C4-2B (cell line): ENCODE measurements at regions not wholly inside any gene's neighbourhood (a gene's known extent, or its start where the extent isn't known, plus 50 kb on each side); places are given as distances from the start of the nearest gene placed in this dataset.

Experiments
- H3K27ac ChIP-seq: fragments of 450-650 bp; 2 replicates; pipeline ENCODE4 v1.5.1; 2017
- ZFX ChIP-seq: fragments of 450-650 bp; IDR thresholded peaks from 2 replicates; pipeline ENCODE4 v1.6.1; 2017
- TF ChIP-seq, protein P1 (sequence below): fragments of 450-650 bp; conservative IDR thresholded peaks from 2 replicates; pipeline ENCODE4 v1.5.1; 2017; ENCODE audit warnings: mild to moderate bottlenecking

DNA sequence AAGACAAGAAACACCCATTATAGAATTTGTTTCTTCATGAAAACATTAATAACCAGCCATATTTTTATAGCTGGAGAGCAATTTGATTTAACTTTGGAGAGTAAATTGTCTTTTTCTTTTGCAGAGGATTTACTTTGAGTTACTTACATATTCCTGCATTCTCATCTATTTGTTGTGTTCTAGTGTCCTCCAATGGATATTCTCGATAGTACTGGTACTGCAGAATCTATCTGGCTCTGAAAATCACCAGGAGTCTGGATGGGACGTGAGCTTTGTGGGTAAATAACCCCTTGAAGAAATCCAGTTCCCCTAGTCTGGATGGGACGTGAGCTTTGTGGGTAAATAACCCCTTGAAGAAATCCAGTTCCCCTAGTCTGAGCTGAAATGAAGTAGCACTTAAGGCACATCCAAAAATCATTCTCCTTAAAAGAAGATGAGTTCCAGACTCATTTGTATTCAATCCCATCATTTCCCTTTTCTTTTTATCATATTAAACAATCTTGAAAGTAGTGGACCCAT, 294.1 kb upstream of the UBE2E2 start:
- TF ChIP-seq, protein P1, sequence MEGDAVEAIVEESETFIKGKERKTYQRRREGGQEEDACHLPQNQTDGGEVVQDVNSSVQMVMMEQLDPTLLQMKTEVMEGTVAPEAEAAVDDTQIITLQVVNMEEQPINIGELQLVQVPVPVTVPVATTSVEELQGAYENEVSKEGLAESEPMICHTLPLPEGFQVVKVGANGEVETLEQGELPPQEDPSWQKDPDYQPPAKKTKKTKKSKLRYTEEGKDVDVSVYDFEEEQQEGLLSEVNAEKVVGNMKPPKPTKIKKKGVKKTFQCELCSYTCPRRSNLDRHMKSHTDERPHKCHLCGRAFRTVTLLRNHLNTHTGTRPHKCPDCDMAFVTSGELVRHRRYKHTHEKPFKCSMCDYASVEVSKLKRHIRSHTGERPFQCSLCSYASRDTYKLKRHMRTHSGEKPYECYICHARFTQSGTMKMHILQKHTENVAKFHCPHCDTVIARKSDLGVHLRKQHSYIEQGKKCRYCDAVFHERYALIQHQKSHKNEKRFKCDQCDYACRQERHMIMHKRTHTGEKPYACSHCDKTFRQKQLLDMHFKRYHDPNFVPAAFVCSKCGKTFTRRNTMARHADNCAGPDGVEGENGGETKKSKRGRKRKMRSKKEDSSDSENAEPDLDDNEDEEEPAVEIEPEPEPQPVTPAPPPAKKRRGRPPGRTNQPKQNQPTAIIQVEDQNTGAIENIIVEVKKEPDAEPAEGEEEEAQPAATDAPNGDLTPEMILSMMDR: peak; percentile 23
- TF ChIP-seq ZFX: no peak
- no peak overlapping the region for H3K27ac ChIP-seq

DNA sequence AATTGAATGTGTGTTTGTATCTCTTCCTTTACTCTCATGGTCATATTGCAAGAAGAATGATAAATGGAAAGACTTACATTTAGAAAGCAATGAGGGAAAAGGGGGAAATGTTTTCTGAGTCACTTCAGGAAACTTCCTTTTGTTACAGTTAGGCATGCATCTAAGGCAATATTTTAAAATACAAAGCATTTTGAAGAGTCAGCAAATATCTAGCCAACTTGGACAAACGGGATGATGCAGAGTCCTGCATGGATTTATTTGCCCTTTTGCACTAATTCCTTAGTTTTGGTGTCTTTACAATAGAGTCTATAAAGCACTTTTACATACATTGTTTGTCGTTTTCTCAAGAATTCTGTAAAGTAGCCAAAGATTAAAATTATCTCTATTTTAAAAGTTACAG, 286.2 kb upstream of the UBE2E2 start:
- TF ChIP-seq ZFX: no peak
- TF ChIP-seq, protein P1: no peak
- no peak overlapping the region for H3K27ac ChIP-seq

DNA sequence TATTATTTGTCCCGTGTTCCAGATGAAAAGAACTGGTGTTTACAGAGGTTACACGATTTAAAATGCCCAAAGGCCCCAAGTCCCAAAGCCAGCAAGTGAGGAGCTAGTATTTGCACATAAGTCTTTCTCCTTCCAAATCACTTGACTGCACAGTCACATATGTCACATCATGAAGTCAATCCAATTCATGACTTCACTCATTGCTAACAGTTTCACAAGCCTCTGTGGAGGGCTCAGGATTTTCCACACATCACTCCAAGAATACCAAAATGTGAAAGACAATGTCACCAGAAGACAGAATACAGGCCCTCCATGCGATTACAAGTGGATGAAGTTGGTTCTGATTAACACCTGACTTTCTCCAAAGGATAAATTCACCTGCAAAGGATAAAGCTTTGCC, 283.1 kb upstream of the UBE2E2 start:
- TF ChIP-seq, protein P1: no peak
- TF ChIP-seq ZFX: no peak
- H3K27ac ChIP-seq: no peak overlapping the region

DNA sequence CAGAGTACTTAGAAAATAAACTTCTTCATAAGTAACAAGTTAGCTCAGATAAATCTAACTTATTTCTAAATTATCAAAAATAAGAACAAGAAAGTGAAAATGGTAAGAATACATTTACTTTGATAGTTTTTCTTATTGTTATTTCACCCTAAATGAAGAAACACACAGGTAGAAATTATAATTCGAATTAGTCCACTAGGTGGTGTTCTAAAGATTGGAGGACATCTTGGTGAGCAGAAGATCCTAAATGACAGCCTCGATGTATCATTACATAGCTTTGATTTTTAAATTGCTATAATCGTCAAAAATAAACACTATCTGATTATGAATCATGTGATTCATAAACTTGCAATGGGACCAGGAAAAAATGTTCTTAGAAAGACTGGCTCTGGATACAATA, 280.8 kb upstream of the UBE2E2 start:
- TF ChIP-seq ZFX: no peak
- TF ChIP-seq, protein P1: peak; percentile 69
- H3K27ac ChIP-seq: no peak overlapping the region

DNA sequence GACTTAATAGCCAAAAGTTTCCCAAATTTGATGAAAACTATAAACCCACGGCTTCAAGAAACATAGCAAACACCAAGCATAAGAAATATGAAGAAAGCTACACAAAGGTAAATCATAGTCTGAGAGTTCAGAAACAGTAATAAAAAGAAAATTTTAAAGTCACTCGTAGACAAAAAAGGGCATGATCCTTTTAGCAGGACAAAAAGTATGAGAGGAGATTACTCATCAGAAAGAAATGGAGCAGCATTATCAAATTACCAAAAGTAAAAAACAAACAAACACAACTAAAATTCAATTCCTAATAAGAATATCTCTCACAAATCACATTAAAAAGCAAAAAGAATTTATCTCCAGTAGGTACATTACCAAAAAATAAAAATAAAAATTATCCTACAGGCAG, 279.4 kb upstream of the UBE2E2 start:
- no peak overlapping the region for H3K27ac ChIP-seq
- TF ChIP-seq, protein P1: no peak
- TF ChIP-seq ZFX: no peak

DNA sequence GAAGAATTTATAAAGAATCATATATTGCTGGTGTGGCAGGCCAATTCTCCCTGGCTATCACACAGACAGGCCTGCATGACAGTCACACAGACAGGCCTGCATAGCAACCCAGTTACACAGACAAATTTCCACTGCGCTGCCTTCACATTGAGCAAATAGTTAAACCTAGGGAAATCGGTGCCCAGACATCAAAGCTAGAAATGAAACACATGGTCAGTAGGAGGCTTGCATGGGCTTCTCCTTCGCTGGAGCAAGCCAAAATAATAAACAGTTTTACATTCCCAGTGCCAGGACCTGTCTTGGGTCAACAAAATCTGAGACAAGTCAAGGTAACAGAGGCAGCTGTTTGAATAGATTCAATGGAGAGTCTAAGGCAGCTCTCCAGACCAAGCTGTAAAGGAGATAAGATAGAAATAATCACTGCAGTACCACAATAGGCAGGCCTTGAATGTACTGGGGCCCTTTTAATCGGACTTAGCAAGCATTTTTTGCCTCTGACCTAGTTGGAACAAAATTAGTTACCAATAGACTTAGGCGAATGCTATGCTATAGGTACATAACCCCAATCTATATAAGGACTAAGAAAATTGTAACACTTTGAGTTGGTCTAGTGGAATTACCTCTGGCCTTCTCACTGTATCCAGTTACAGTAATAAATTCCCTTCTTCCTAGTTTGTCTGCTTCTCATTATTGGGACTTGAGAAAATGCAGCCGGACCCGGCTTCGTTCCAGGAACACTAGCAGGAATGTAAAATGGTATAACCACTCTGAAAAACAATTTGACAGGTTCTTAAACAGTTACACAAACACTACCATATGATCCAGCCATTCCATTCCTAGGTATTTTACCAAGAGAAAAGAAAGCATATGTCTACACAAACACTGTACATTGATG, 274.7 kb upstream of the UBE2E2 start:
- TF ChIP-seq ZFX: no peak
- TF ChIP-seq, protein P1: no peak
- H3K27ac ChIP-seq: no peak overlapping the region

DNA sequence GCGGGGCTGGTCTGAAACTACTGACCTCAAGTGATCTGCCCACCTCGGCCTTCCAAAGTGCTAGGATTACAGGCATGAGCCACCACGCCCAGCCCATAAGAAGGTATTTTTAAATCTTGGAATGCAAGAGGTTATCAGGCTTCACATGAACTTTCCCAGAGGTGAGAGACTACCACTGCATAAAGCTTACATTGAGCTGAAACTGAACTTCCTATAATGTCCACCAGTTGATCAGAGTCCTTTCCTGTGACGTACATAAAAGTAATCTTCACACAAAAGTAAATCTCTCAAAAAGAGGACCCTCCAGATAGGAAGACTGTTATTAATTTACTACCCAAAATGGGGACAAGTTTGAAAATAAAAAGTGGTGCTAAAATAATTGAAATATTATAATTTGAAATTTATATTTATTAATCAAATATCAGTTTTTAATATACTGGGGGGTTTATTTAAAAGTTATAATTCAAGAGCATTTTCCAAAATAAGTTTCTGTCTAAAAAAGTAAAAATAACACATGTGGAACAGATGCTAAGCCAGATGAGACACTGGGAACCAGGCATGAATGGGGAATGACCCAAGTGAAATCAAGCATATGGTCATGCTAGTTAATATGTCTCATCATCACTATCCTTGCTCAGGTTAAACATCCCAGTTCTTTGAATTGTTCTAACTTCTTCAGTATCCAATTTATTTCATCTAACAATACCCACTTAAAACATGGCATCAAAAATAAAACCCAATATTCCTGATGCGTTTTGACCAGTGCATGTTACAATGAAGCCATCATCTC, 269.9 kb upstream of the UBE2E2 start:
- TF ChIP-seq ZFX: no peak
- TF ChIP-seq, protein P1: no peak
- H3K27ac ChIP-seq: no peak overlapping the region
